SK-N-MC (cell line): ENCODE measurements at regions not wholly inside any gene's neighbourhood (a gene's known extent, or its start where the extent isn't known, plus 50 kb on each side); places are given as distances from the start of the nearest gene placed in this dataset.

Experiments
- EZH2 ChIP-seq: fragments of 200-600 bp; sonication (generic); IDR thresholded peaks from one replicate; pipeline ENCODE4 v1.6.1; 2017; ENCODE audit warnings: antibody characterized with exemption
- POLR2AphosphoS5 ChIP-seq: IDR thresholded peaks from 2 replicates; pipeline ENCODE4 v1.6.1; 2012; ENCODE audit warnings: mild to moderate bottlenecking, low read depth, low read length, borderline replicate concordance

DNA sequence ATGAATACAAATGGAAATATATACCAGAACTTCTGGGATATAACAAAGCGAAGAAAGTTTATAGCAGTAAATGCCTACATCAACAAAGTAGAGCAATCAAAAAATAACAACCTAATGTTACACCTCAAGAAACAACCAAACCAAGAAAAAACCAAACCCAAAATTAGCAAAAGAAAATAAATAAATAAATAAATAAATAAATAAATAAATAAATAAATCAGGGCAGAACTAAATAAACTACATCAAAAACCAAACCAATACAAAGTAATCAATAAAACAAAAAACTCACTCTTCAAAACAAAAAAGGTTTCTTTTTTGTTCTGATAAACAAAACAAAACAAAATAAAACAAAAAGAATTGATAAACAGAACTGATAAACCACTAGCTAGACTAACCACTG, 88.4 kb upstream of the SPIN4 start:
- TF ChIP-seq POLR2AphosphoS5 (no peak), EZH2 (no peak)
